NCI-H345 treated with DMSO at 0.1 percent for 48 hours (cell line): ENCODE measurements at regions not wholly inside any gene's neighbourhood (a gene's known extent, or its start where the extent isn't known, plus 50 kb on each side); places are given as distances from the start of the nearest gene placed in this dataset.
"Not testable (repeated sequence)": the region's sequence is repeated elsewhere in the genome, so short reads cannot be mapped to it uniquely, and the experiment has no call there.

ENCODE experiments used
- DNase-seq: peaks from one replicate; lab custom pipeline; 2025; ENCODE audit not compliant: unreplicated experiment; lab: John Stamatoyannopoulos, UW

- no peak for DNase-seq
These were observed 121.7 kb downstream of the DUSP6 start for GRCh38 chr12:89230376-89231315.

GRCh38 chr12:89228491-89228890, 123.8 kb downstream of the DUSP6 start:
- no peak for DNase-seq

GRCh38 chr12:89227774-89228173, 124.5 kb downstream of the DUSP6 start:
- DNase-seq = no peak

- DNase-seq = peak; percentile 67
These were observed 126.4 kb downstream of the DUSP6 start for GRCh38 chr12:89225808-89226411.

GRCh38 chr12:89225401-89225800, 126.9 kb downstream of the DUSP6 start:
- no peak for DNase-seq

- not testable (repeated sequence) for DNase-seq
These were observed 129.7 kb downstream of the DUSP6 start for GRCh38 chr12:89222580-89222979.

GRCh38 chr12:89217472-89217871, 134.8 kb downstream of the DUSP6 start:
- DNase-seq = no peak

- no peak for DNase-seq
These were observed 135.9 kb downstream of the DUSP6 start for GRCh38 chr12:89216211-89216952.

GRCh38 chr12:89215196-89215595, 137.1 kb downstream of the DUSP6 start:
- DNase-seq = no peak

- DNase-seq = no peak
These were observed 138.6 kb downstream of the DUSP6 start for GRCh38 chr12:89213747-89214146.

- no peak for DNase-seq
These were observed 139.2 kb downstream of the DUSP6 start for GRCh38 chr12:89213139-89213538.

- DNase-seq = no peak
These were observed 139.9 kb downstream of the DUSP6 start for GRCh38 chr12:89212339-89212771.

GRCh38 chr12:89211456-89211855, 140.8 kb downstream of the DUSP6 start:
- DNase-seq = no peak

- no peak for DNase-seq
These were observed 142.0 kb downstream of the DUSP6 start for GRCh38 chr12:89210277-89210676.

- DNase-seq = no peak
These were observed 143.6 kb downstream of the DUSP6 start for GRCh38 chr12:89208661-89209096.

- DNase-seq = no peak
These were observed 145.9 kb downstream of the DUSP6 start for GRCh38 chr12:89206390-89206789.

GRCh38 chr12:89205517-89205916, 146.8 kb downstream of the DUSP6 start:
- no peak for DNase-seq

- no peak for DNase-seq
These were observed 149.2 kb downstream of the DUSP6 start for GRCh38 chr12:89203144-89203543.

GRCh38 chr12:89200217-89200616, 152.1 kb downstream of the DUSP6 start:
- DNase-seq = no peak

- no peak for DNase-seq
These were observed 156.8 kb downstream of the DUSP6 start for GRCh38 chr12:89195470-89195869.

- DNase-seq = no peak
These were observed 157.6 kb downstream of the DUSP6 start for GRCh38 chr12:89194683-89195082.

- no peak for DNase-seq
These were observed 159.9 kb downstream of the DUSP6 start for GRCh38 chr12:89192429-89192828.
